Keratinocyte (primary cell): ENCODE measurements at regions not wholly inside any gene's neighbourhood (a gene's known extent, or its start where the extent isn't known, plus 50 kb on each side); places are given as distances from the start of the nearest gene placed in this dataset.

Experiments used
- DNase-seq: peaks from one replicate; pipeline ENCODE4 v3.0.0-alpha.2; 2011; ENCODE audit warnings: low read depth, missing footprints, low spot score
- FAIRE-seq: peaks from 2 replicates; lab custom pipeline; 2011; peaks lifted over from hg19 to GRCh38; lab: Jason Lieb, UNC
- H2AFZ ChIP-seq: 2 replicates; pipeline ENCODE4 v1.6.0; 2012; ENCODE audit warnings: low read length, control low read depth, inconsistent platforms; ENCODE audit not compliant: control insufficient read depth
- H3K27ac ChIP-seq: 2 replicates; pipeline ENCODE4 v1.5.1; 2011; ENCODE audit warnings: low read length; ENCODE audit not compliant: control insufficient read depth, insufficient read depth
- H3K27me3 ChIP-seq: 3 replicates; pipeline ENCODE4 v1.6.0; 2011; ENCODE audit warnings: low read length; ENCODE audit not compliant: control insufficient read depth, insufficient read depth; ENCODE audit errors: extremely low read depth
- H3K36me3 ChIP-seq, 2 experiments: 2 replicates in 1 of 2; 3 replicates in 1 of 2; pipeline ENCODE4 v1.5.1; 2011; ENCODE audit warnings: low read length in 2 of 2, mild to moderate bottlenecking in 1 of 2; ENCODE audit not compliant: control insufficient read depth in 2 of 2, insufficient read depth in 2 of 2; ENCODE audit errors: extremely low read depth in 1 of 2
- H3K4me1 ChIP-seq: 3 replicates; pipeline ENCODE4 v1.5.1; 2011; ENCODE audit warnings: low read length; ENCODE audit not compliant: control insufficient read depth, insufficient read depth; ENCODE audit errors: extremely low read depth
- H3K4me2 ChIP-seq: 3 replicates; pipeline ENCODE4 v1.6.0; 2011; ENCODE audit warnings: low read depth, low read length; ENCODE audit not compliant: control insufficient read depth, insufficient read depth; ENCODE audit errors: extremely low read depth
- H3K4me3 ChIP-seq, 3 experiments: fragments of 200-600 bp in 1 of 3; sonication (generic) in 1 of 3; 2 replicates in 2 of 3; 3 replicates in 1 of 3; pipeline ENCODE4 v1.5.1; 2011 to 2016; ENCODE audit warnings: low read length in 3 of 3, mild to moderate bottlenecking in 3 of 3, control low read depth in 2 of 3, inconsistent platforms in 1 of 3, low read depth in 1 of 3, mixed read lengths in 1 of 3, mixed run types in 1 of 3, moderate library complexity in 1 of 3; ENCODE audit not compliant: control insufficient read depth in 2 of 3, insufficient read depth in 2 of 3; ENCODE audit errors: extremely low read depth in 1 of 3
- H3K79me2 ChIP-seq: 2 replicates; pipeline ENCODE4 v1.6.0; 2012; ENCODE audit warnings: low read length; ENCODE audit not compliant: control insufficient read depth, insufficient read depth
- H3K9ac ChIP-seq: 3 replicates; pipeline ENCODE4 v1.6.0; 2011; ENCODE audit warnings: low read length; ENCODE audit not compliant: control insufficient read depth, insufficient read depth; ENCODE audit errors: extremely low read depth
- H3K9me1 ChIP-seq: 3 replicates; pipeline ENCODE4 v1.6.0; 2011; ENCODE audit warnings: low read length; ENCODE audit not compliant: control insufficient read depth, insufficient read depth; ENCODE audit errors: extremely low read depth
- H3K9me3 ChIP-seq: 2 replicates; pipeline ENCODE4 v1.5.1; 2012; ENCODE audit warnings: low read depth, low read length; ENCODE audit not compliant: control insufficient read depth
- H4K20me1 ChIP-seq: 3 replicates; pipeline ENCODE4 v1.6.0; 2011; ENCODE audit warnings: low read length; ENCODE audit not compliant: control insufficient read depth, insufficient read depth; ENCODE audit errors: extremely low read depth
- CTCF ChIP-seq, 3 experiments: IDR thresholded peaks in 1 of 3; conservative IDR thresholded peaks in 1 of 3; optimal IDR thresholded peaks in 1 of 3; 2 replicates in 2 of 3; 3 replicates in 1 of 3; pipeline versions ENCODE3 to v1.5.1; 2011; ENCODE audit warnings: low read length in 3 of 3, mild to moderate bottlenecking in 3 of 3, moderate library complexity in 2 of 3, control low read depth in 1 of 3, inconsistent platforms in 1 of 3; ENCODE audit not compliant: insufficient read depth in 2 of 3; ENCODE audit errors: extremely low read depth in 1 of 3
- EZH2 ChIP-seq: IDR thresholded peaks from one replicate; pipeline ENCODE4 v1.6.1; 2012; ENCODE audit warnings: inconsistent platforms, mild to moderate bottlenecking, low read length, moderate library complexity
- dilution Hi-C: fragments of 300-500 bp; cut with MboI; formaldehyde crosslinking; loops from one replicate; pipeline ENCODE4 v1.7.0; 2020; ENCODE audit warnings: low sequenced_read_pairs; ENCODE audit not compliant: extremely low pct_ligation_motif_present

- H3K4me3 ChIP-seq, result no peak overlapping the region
- peaks cover 11% of the 10 kb centered on the region for H3K27me3 ChIP-seq
- H3K79me2 ChIP-seq, result no peaks in the 10 kb centered on the region
- H3K9me1 ChIP-seq, result no peaks in the 10 kb centered on the region
- H2AFZ ChIP-seq, result no peak overlapping the region
- no peak overlapping the region for H3K27ac ChIP-seq
- H4K20me1 ChIP-seq, result no peaks in the 10 kb centered on the region
- no peak overlapping the region for H3K4me2 ChIP-seq
- DNase-seq (no peak), FAIRE-seq (no peak)
- no peaks in the 10 kb centered on the region for H3K9me3 ChIP-seq
- dilution Hi-C loops, result no loop called here
- H3K36me3 ChIP-seq, result no peaks in the 10 kb centered on the region
- no peak overlapping the region for H3K9ac ChIP-seq
- peaks cover 1% of the 10 kb centered on the region for H3K4me1 ChIP-seq
- TF ChIP-seq EZH2, result no peak
- TF ChIP-seq CTCF (optimal IDR thresholded peaks at IDR 0.05 in 1 of 3, IDR thresholded peaks at IDR 0.05 in 1 of 3, conservative IDR thresholded peaks at IDR 0.05 in 1 of 3; ENCODE audit: extremely low read depth in 1 of 3, insufficient read depth in 2 of 3, low read length in 3 of 3), result no peak
Observed at GRCh38 chr1:5430911-5431697, 561.1 kb downstream of the NPHP4 start.

- Histone ChIP-seq H2AFZ (no peak overlapping the region), H3K27me3 (peaks cover 7% of the 10 kb centered on the region), H3K4me2 (no peak overlapping the region), H3K4me3 (no peak overlapping the region), H4K20me1 (no peaks in the 10 kb centered on the region), H3K4me1 (peaks cover 11% of the 10 kb centered on the region), H3K36me3 (no peaks in the 10 kb centered on the region), H3K9me1 (no peaks in the 10 kb centered on the region), H3K9ac (no peak overlapping the region), H3K27ac (no peak overlapping the region), H3K9me3 (no peaks in the 10 kb centered on the region), H3K79me2 (no peaks in the 10 kb centered on the region)
- dilution Hi-C loops, result no loop called here
- TF ChIP-seq CTCF (optimal IDR thresholded peaks at IDR 0.05 in 1 of 3, IDR thresholded peaks at IDR 0.05 in 1 of 3, conservative IDR thresholded peaks at IDR 0.05 in 1 of 3; ENCODE audit: extremely low read depth in 1 of 3, insufficient read depth in 2 of 3, low read length in 3 of 3) (no peak), EZH2 (no peak)
- DNase-seq (no peak), FAIRE-seq (no peak)
Observed at GRCh38 chr1:5430136-5430535, 562.1 kb downstream of the NPHP4 start.
